SH-SY5Y (cell line): ENCODE measurements at regions not wholly inside any gene's neighbourhood (a gene's known extent, or its start where the extent isn't known, plus 50 kb on each side); places are given as distances from the start of the nearest gene placed in this dataset.

Source experiments
- GATA2 ChIP-seq: IDR thresholded peaks from 2 replicates; pipeline ENCODE4 v1.6.1; 2011; ENCODE audit warnings: mild to moderate bottlenecking, low read depth, low read length
- GATA3 ChIP-seq: IDR thresholded peaks from 2 replicates; pipeline ENCODE4 v1.6.1; 2011; ENCODE audit warnings: low read depth, mild to moderate bottlenecking, low read length, moderate library complexity

DNA sequence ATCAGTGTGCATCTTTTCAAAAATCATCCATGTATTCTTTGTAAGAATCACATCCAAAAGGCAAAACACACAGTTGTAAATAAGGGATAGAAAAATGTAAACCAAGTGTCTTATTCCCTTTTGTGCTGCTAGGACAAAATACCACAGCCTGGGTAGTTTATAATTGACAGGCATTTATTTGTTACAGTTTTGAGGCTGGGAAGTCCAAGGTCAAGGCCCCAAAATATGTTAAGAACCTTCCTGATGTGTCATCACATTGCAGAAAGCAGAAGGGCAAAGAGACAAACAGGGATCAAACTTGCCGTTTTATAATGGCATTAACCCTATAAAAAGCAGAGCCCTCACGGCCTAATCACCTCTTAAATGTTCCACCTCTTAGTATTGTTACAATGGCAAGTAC, 364.8 kb downstream of the MED10 start:
- TF ChIP-seq GATA2: no peak
- no peak for TF ChIP-seq GATA3
